GM12878 (cell line): ENCODE measurements at regions not wholly inside any gene's neighbourhood (a gene's known extent, or its start where the extent isn't known, plus 50 kb on each side); places are given as distances from the start of the nearest gene placed in this dataset.

Source experiments
- ATAC-seq: fragments of 200-7000 bp; cut with Tn5 transposase; 3 replicates; pipeline ENCODE4 v1.9.1; 2020; ENCODE audit warnings: mild to moderate bottlenecking, moderate library complexity
- BruUV-seq: library from RNA; stranded (reverse); fragments of 400-500 nt; replicated peaks from 2 replicates; lab custom pipeline; 2021; lab: Mats Ljungman, UMichigan
- CTCF ChIA-PET: fragments of 300-600 bp; sonication (Branson Sonifier 250); formaldehyde crosslinking; extraction: SDS; loops from one replicate; lab custom pipeline; 2021; ENCODE audit warnings: inconsistent platforms; lab: Yijun Ruan, JAX
- POLR2A ChIA-PET: fragments of 350-600 bp; formaldehyde crosslinking; extraction: SDS; loops from one replicate; lab custom pipeline; 2021; ENCODE audit warnings: inconsistent platforms; lab: Charles Lee
- RAD21 ChIA-PET: fragments of 300-600 bp; sonication (Branson Sonifier 250); formaldehyde crosslinking; loops from one replicate; lab custom pipeline; 2023; ENCODE audit warnings: antibody characterized with exemption; ENCODE audit not compliant: unreplicated experiment; lab: Charles Lee
- SMC1A ChIA-PET: fragments of 300-600 bp; sonication (Branson Sonifier 250); formaldehyde crosslinking; loops from one replicate; lab custom pipeline; 2023; ENCODE audit not compliant: unreplicated experiment, uncharacterized antibody; lab: Charles Lee
- DNase-seq: peaks from one replicate; pipeline ENCODE4 v3.0.0-alpha.2; 2011; ENCODE audit warnings: low read depth, low spot score
- FAIRE-seq: peaks from 3 replicates; lab custom pipeline; 2011; peaks lifted over from hg19 to GRCh38; lab: Jason Lieb, UNC
- H2AFZ ChIP-seq: 2 replicates; pipeline ENCODE4 v1.6.0; 2011; ENCODE audit warnings: low read depth, low read length, control low read depth; ENCODE audit not compliant: control insufficient read depth
- H3K27ac ChIP-seq: 2 replicates; pipeline ENCODE4 v1.5.1; 2011; ENCODE audit warnings: control low read depth; ENCODE audit not compliant: control insufficient read depth, insufficient read depth
- H3K27me3 ChIP-seq, 2 experiments: replicated peaks in 1 of 2; 2 replicates each; pipeline versions ENCODE4 v1.6.0 to v1.6.1; 2011; ENCODE audit warnings: low read length in 1 of 2; ENCODE audit not compliant: control insufficient read depth in 2 of 2, insufficient read depth in 2 of 2
- H3K36me3 ChIP-seq, 2 experiments: 2 replicates each; pipeline ENCODE4 v1.5.1; 2011; ENCODE audit warnings: low read length in 1 of 2; ENCODE audit not compliant: control insufficient read depth in 2 of 2, insufficient read depth in 2 of 2
- H3K4me1 ChIP-seq: 2 replicates; pipeline ENCODE4 v1.6.1; 2011; ENCODE audit warnings: mild to moderate bottlenecking, low read length, moderate library complexity, mixed read lengths; ENCODE audit not compliant: control insufficient read depth, insufficient read depth
- H3K4me2 ChIP-seq: 2 replicates; pipeline ENCODE4 v1.6.0; 2011; ENCODE audit warnings: control low read depth; ENCODE audit not compliant: control insufficient read depth, insufficient read depth
- H3K4me3 ChIP-seq: fragments of 200-600 bp; sonication (generic); 2 replicates; pipeline ENCODE4 v1.5.1; 2016
- H3K79me2 ChIP-seq: 2 replicates; pipeline ENCODE4 v1.6.0; 2011; ENCODE audit warnings: low read length; ENCODE audit not compliant: control insufficient read depth, insufficient read depth
- H3K9ac ChIP-seq: 2 replicates; pipeline ENCODE4 v1.8.0; 2011; ENCODE audit warnings: low read length, control low read depth, mixed read lengths; ENCODE audit not compliant: control insufficient read depth, insufficient read depth
- H3K9me3 ChIP-seq: replicated peaks from 3 replicates; pipeline ENCODE4 v1.5.1; 2011; ENCODE audit warnings: mild to moderate bottlenecking, low read length; ENCODE audit not compliant: control insufficient read depth, insufficient read depth
- H4K20me1 ChIP-seq: 2 replicates; pipeline ENCODE4 v1.6.0; 2011; ENCODE audit not compliant: control insufficient read depth, insufficient read depth
- BHLHE40 ChIP-seq, 2 experiments: fragments of 450-650 bp in 1 of 2; IDR thresholded peaks; 2 replicates each; pipeline ENCODE4 v1.6.1; 2011 to 2017; ENCODE audit warnings: low read depth in 2 of 2, borderline replicate concordance in 1 of 2, improper control_type of control experiment in 1 of 2, low read length in 1 of 2, mild to moderate bottlenecking in 1 of 2
- BRCA1 ChIP-seq: IDR thresholded peaks from 2 replicates; pipeline ENCODE4 v1.6.1; 2011; ENCODE audit warnings: low read depth, low read length, improper control_type of control experiment
- CHD1 ChIP-seq: IDR thresholded peaks from 2 replicates; pipeline ENCODE4 v1.6.1; 2012; ENCODE audit warnings: low read depth, low read length, improper control_type of control experiment
- GABPA ChIP-seq: IDR thresholded peaks from 2 replicates; pipeline ENCODE4 v1.6.1; 2014; ENCODE audit warnings: antibody characterized with exemption, low read depth, mild to moderate bottlenecking, inconsistent platforms
- GATAD2B ChIP-seq: fragments of 450-650 bp; conservative IDR thresholded peaks from 2 replicates; pipeline ENCODE4 v1.6.1; 2017; ENCODE audit warnings: low read depth, mild to moderate bottlenecking, moderate library complexity
- HDAC2 ChIP-seq: fragments of 200-600 bp; sonication (generic); IDR thresholded peaks from 2 replicates; pipeline ENCODE4 v1.6.1; 2017
- IRF4 ChIP-seq: IDR thresholded peaks from 2 replicates; pipeline ENCODE4 v1.6.1; 2011; ENCODE audit warnings: low read depth, low read length
- JUND ChIP-seq: IDR thresholded peaks from 2 replicates; pipeline ENCODE4 v1.6.1; 2012; ENCODE audit warnings: low read depth, mild to moderate bottlenecking, low read length, improper control_type of control experiment, moderate library complexity
- MEF2B ChIP-seq: fragments of 450-650 bp; IDR thresholded peaks from 2 replicates; pipeline ENCODE4 v1.6.1; 2018; ENCODE audit warnings: mild to moderate bottlenecking, moderate library complexity; ENCODE audit not compliant: partially characterized antibody, poor library complexity, severe bottlenecking
- MTA2 ChIP-seq: fragments of 450-650 bp; IDR thresholded peaks from 2 replicates; pipeline ENCODE4 v1.6.1; 2016; ENCODE audit warnings: low read depth, mild to moderate bottlenecking, moderate library complexity
- NR2C2 ChIP-seq: IDR thresholded peaks from 2 replicates; pipeline ENCODE4 v1.6.1; 2011; ENCODE audit warnings: borderline replicate concordance, low read depth; ENCODE audit not compliant: control insufficient read depth, insufficient read length
- POLR2AphosphoS5 ChIP-seq: IDR thresholded peaks from 2 replicates; pipeline ENCODE4 v1.6.1; 2011; ENCODE audit warnings: mild to moderate bottlenecking, low read length, inconsistent platforms
- RB1 ChIP-seq: fragments of 450-650 bp; formaldehyde crosslinking; IDR thresholded peaks from 2 replicates; pipeline ENCODE4 v1.6.1; 2017; ENCODE audit warnings: mild to moderate bottlenecking, borderline replicate concordance
- SMC3 ChIP-seq: IDR thresholded peaks from 2 replicates; pipeline ENCODE4 v1.6.1; 2011; ENCODE audit warnings: low read length, improper control_type of control experiment, borderline replicate concordance
- SPI1 ChIP-seq: IDR thresholded peaks from 2 replicates; pipeline ENCODE4 v1.6.1; 2011; ENCODE audit warnings: low read depth, mild to moderate bottlenecking, low read length, moderate library complexity, borderline replicate concordance; ENCODE audit not compliant: insufficient read depth
- YY1 ChIP-seq: IDR thresholded peaks from 2 replicates; pipeline ENCODE4 v1.6.1; 2011; ENCODE audit warnings: low read depth, mild to moderate bottlenecking, low read length
- WGBS: methylation state at CpG from one replicate; pipeline ENCODE4 v1.1.6; 2016; ENCODE audit warnings: low lambda C conversion rate; ENCODE audit not compliant: insufficient replicate concordance, insufficient coverage; ENCODE audit errors: missing lambda C conversion rate; 5-methylcytosine and 5-hydroxymethylcytosine counted together
- in situ Hi-C: fragments of 300-500 bp; cut with MboI; formaldehyde crosslinking; loops from 9 replicates; pipeline ENCODE4 v1.14.3; 2018; ENCODE audit warnings: mixed read lengths
- intact Hi-C: fragments of 100-400 bp; cut with micrococcal nuclease; formaldehyde crosslinking; loops from one replicate; pipeline ENCODE4 v1.14.2; 2022; ENCODE audit not compliant: unreplicated experiment
- TF ChIP-seq, protein P1 (sequence below): fragments of 450-650 bp; IDR thresholded peaks from 2 replicates; pipeline ENCODE4 v1.6.1; 2016; ENCODE audit warnings: mild to moderate bottlenecking, moderate library complexity, borderline replicate concordance
- TF ChIP-seq, protein P2 (sequence below): fragments of 150-350 bp; IDR thresholded peaks from 2 replicates; pipeline ENCODE4 v1.6.1; 2014; ENCODE audit warnings: mild to moderate bottlenecking, low read depth, low read length

DNA sequence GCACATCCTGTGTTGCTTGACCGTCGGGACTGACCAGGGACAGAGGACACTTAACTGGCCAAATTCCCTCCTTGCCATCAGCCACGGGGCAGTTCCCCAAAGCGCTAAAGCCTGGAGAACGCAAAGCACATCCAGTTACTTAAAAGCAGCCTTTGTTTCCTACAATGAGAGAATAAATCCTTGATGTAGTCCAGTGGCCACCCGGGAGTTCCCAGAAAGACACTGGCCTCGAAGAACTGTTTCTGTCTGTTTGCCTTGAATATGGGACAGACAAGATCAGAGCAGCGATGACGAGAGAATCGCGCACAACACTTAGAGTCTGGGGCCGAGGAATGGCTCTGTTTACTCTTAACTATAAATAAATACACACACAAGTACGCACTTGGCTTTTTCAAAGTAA, 102.2 kb downstream of the TNFAIP2 start:
- peaks cover 0 to 1% of the 10 kb centered on the region in 2 experiments; a peak in 2 of 4 replicates for H3K27me3 ChIP-seq
- H2AFZ ChIP-seq: no peak overlapping the region
- H3K4me1 ChIP-seq: no peaks in the 10 kb centered on the region
- ChIA-PET CTCF (no interaction called here), POLR2A (no interaction called here)
- no peak overlapping the region for H3K4me3 ChIP-seq
- H4K20me1 ChIP-seq: no peaks in the 10 kb centered on the region
- no TSS peak for BruUV-seq
- H3K27ac ChIP-seq: no peak overlapping the region
- no peaks in the 10 kb centered on the region for H3K36me3 ChIP-seq
- no peak overlapping the region for H3K9ac ChIP-seq
- no peak overlapping the region for H3K4me2 ChIP-seq
- intact Hi-C loops: no loop called here
- no peak for FAIRE-seq
- TF ChIP-seq MTA2 (no peak), YY1 (no peak), SPI1 (no peak), RB1 (no peak), SMC3 (no peak), CHD1 (no peak), JUND (no peak), IRF4 (no peak), MEF2B (no peak), GATAD2B (no peak), BHLHE40 (IDR thresholded peaks at IDR 0.05; ENCODE audit: borderline replicate concordance in 1 of 2, low read depth in 2 of 2, low read length in 1 of 2) (no peak), NR2C2 (no peak), POLR2AphosphoS5 (no peak), HDAC2 (no peak), GABPA (no peak), BRCA1 (no peak)
- TF ChIP-seq, protein P1, sequence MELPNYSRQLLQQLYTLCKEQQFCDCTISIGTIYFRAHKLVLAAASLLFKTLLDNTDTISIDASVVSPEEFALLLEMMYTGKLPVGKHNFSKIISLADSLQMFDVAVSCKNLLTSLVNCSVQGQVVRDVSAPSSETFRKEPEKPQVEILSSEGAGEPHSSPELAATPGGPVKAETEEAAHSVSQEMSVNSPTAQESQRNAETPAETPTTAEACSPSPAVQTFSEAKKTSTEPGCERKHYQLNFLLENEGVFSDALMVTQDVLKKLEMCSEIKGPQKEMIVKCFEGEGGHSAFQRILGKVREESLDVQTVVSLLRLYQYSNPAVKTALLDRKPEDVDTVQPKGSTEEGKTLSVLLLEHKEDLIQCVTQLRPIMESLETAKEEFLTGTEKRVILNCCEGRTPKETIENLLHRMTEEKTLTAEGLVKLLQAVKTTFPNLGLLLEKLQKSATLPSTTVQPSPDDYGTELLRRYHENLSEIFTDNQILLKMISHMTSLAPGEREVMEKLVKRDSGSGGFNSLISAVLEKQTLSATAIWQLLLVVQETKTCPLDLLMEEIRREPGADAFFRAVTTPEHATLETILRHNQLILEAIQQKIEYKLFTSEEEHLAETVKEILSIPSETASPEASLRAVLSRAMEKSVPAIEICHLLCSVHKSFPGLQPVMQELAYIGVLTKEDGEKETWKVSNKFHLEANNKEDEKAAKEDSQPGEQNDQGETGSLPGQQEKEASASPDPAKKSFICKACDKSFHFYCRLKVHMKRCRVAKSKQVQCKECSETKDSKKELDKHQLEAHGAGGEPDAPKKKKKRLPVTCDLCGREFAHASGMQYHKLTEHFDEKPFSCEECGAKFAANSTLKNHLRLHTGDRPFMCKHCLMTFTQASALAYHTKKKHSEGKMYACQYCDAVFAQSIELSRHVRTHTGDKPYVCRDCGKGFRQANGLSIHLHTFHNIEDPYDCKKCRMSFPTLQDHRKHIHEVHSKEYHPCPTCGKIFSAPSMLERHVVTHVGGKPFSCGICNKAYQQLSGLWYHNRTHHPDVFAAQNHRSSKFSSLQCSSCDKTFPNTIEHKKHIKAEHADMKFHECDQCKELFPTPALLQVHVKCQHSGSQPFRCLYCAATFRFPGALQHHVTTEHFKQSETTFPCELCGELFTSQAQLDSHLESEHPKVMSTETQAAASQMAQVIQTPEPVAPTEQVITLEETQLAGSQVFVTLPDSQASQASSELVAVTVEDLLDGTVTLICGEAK: no peak
- TF ChIP-seq, protein P2, sequence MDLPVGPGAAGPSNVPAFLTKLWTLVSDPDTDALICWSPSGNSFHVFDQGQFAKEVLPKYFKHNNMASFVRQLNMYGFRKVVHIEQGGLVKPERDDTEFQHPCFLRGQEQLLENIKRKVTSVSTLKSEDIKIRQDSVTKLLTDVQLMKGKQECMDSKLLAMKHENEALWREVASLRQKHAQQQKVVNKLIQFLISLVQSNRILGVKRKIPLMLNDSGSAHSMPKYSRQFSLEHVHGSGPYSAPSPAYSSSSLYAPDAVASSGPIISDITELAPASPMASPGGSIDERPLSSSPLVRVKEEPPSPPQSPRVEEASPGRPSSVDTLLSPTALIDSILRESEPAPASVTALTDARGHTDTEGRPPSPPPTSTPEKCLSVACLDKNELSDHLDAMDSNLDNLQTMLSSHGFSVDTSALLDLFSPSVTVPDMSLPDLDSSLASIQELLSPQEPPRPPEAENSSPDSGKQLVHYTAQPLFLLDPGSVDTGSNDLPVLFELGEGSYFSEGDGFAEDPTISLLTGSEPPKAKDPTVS: no peak
- TF ChIP-seq, all 136 proteins: peak for 0
- 57% methylated on average over 13 of the region's 13 CpGs for WGBS
- H3K79me2 ChIP-seq: no peaks in the 10 kb centered on the region
- H3K9me3 ChIP-seq: no peaks in the 10 kb centered on the region
- in situ Hi-C loops: no loop called here
- DNase-seq (no peak), ATAC-seq (no peak)
- ChIA-PET RAD21 (no interaction called here), SMC1A (no interaction called here)
